ENCODE measurements at regions not wholly inside any gene's neighbourhood (a gene's known extent, or its start where the extent isn't known, plus 50 kb on each side); places are given as distances from the start of the nearest gene placed in this dataset.

GRCh38 chr11:130655300-130655699 is 206.9 kb downstream of the ADAMTS15 start:
- Histone ChIP-seq H3K4me3 (no peak overlapping the region), H3K9me3 (peaks cover 0 to 5% (median 2%) of the 10 kb centered on the region in 4 donors), H3K4me1 (peaks cover 0 to 32% (median 18%) of the 10 kb centered on the region in 4 donors), H3K36me3 (no peaks in the 10 kb centered on the region), H3K27me3 (no peaks in the 10 kb centered on the region), H3K27ac (peak overlapping the region in 1 of 4 donors; percentile 32)
- no peak for DNase-seq (ENCODE audit: low spot score in 2 of 2)
- 88 to 93% methylated on average over 2 of the region's 2 CpGs for WGBS, 2 donors
- no peak for TF ChIP-seq EP300 (IDR thresholded peaks at IDR 0.05)
- no peak for TF ChIP-seq POLR2A (IDR thresholded peaks at IDR 0.05)
- TF ChIP-seq, protein P1, sequence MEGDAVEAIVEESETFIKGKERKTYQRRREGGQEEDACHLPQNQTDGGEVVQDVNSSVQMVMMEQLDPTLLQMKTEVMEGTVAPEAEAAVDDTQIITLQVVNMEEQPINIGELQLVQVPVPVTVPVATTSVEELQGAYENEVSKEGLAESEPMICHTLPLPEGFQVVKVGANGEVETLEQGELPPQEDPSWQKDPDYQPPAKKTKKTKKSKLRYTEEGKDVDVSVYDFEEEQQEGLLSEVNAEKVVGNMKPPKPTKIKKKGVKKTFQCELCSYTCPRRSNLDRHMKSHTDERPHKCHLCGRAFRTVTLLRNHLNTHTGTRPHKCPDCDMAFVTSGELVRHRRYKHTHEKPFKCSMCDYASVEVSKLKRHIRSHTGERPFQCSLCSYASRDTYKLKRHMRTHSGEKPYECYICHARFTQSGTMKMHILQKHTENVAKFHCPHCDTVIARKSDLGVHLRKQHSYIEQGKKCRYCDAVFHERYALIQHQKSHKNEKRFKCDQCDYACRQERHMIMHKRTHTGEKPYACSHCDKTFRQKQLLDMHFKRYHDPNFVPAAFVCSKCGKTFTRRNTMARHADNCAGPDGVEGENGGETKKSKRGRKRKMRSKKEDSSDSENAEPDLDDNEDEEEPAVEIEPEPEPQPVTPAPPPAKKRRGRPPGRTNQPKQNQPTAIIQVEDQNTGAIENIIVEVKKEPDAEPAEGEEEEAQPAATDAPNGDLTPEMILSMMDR (IDR thresholded peaks at IDR 0.05), result no peak

- no peak for TF ChIP-seq EP300 (IDR thresholded peaks at IDR 0.05)
- TF ChIP-seq, protein P1 (IDR thresholded peaks at IDR 0.05), result peak in 2 of 5 experiments; percentile 12 to 54
- no peaks in the 10 kb centered on the region for H3K36me3 ChIP-seq
- H3K9me3 ChIP-seq, result no peaks in the 10 kb centered on the region
- no peaks in the 10 kb centered on the region for H3K4me1 ChIP-seq
- H3K27ac ChIP-seq, result no peak overlapping the region
- no peaks in the 10 kb centered on the region for H3K27me3 ChIP-seq
- no peak for DNase-seq (ENCODE audit: low spot score in 2 of 2)
- H3K4me3 ChIP-seq, result no peak overlapping the region
- WGBS, 2 donors, result 42 to 43% methylated on average over 1 of the region's 1 CpG
Measured at GRCh38 chr11:130666781-130667251, 218.4 kb downstream of the ADAMTS15 start.

DNA sequence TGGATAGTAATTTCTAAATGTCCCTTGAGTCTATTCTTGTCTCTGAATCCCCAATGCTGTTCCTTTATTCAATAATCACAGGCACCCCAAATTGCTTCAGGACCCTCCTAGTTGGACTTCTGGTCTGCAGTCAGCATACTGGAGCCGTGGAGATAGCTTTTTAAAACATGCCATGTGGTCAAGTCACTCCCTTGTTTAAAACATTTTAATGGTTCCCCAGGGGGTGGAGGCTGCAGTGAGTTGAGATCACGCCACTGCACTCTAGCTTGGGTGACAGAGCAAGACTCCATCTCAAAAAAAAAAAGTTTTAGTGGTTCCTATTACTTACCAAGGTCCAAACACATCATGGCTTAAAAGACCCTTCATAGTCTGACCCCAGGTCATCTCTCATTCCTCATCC is 220.3 kb downstream of the ADAMTS15 start:
- Histone ChIP-seq H3K27ac (no peak overlapping the region), H3K36me3 (no peaks in the 10 kb centered on the region), H3K4me3 (no peak overlapping the region), H3K27me3 (no peaks in the 10 kb centered on the region), H3K9me3 (no peaks in the 10 kb centered on the region), H3K4me1 (peaks cover 0 to 13% (median 2%) of the 10 kb centered on the region in 4 donors)
- DNase-seq (ENCODE audit: low spot score in 2 of 2), result no peak
- WGBS, 2 donors, result 63 to 67% methylated on average over 2 of the region's 2 CpGs
- TF ChIP-seq EP300 (IDR thresholded peaks at IDR 0.05) (no peak), POLR2A (IDR thresholded peaks at IDR 0.05) (no peak)
- TF ChIP-seq, protein P1 (IDR thresholded peaks at IDR 0.05), result no peak

DNA sequence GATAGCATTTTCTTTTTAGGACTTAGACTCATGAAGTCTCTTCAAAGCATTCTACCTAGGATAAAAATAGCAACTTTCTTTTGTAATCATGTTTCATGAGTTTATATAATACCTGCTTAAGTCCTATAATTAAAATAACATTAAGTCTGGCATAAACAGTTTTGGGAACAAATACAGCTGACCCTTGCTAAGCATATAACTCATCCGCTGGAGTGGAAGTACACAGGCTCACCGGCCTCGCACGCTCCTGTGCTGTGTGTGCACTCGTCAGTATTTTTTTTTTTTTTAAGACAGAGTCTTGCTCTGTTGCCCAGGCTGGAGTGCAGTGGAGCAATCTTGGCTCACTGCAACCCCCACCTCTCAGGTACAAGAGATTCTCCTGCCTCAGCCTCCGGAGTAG is 221.8 kb downstream of the ADAMTS15 start:
- Histone ChIP-seq H3K27me3 (no peaks in the 10 kb centered on the region), H3K4me1 (peaks cover 0 to 18% (median 2%) of the 10 kb centered on the region in 4 donors), H3K27ac (no peak overlapping the region), H3K9me3 (no peaks in the 10 kb centered on the region), H3K4me3 (no peak overlapping the region), H3K36me3 (no peaks in the 10 kb centered on the region)
- DNase-seq (ENCODE audit: low spot score in 2 of 2), result no peak
- 93 to 96% methylated on average over 6 of the region's 6 CpGs for WGBS, 2 donors
- TF ChIP-seq, protein P1 (IDR thresholded peaks at IDR 0.05), result no peak
- TF ChIP-seq POLR2A (IDR thresholded peaks at IDR 0.05) (no peak), EP300 (IDR thresholded peaks at IDR 0.05) (no peak)

GRCh38 chr11:130671801-130672700 is 223.6 kb downstream of the ADAMTS15 start:
- Histone ChIP-seq H3K27ac (peak overlapping the region in 2 of 4 donors; percentile 18 to 36), H3K4me1 (peaks cover 0 to 31% (median 10%) of the 10 kb centered on the region in 4 donors), H3K36me3 (no peaks in the 10 kb centered on the region), H3K27me3 (no peaks in the 10 kb centered on the region), H3K9me3 (no peaks in the 10 kb centered on the region), H3K4me3 (no peak overlapping the region)
- TF ChIP-seq POLR2A (IDR thresholded peaks at IDR 0.05) (no peak), EP300 (IDR thresholded peaks at IDR 0.05) (no peak)
- TF ChIP-seq, protein P1 (IDR thresholded peaks at IDR 0.05), result no peak
- DNase-seq (ENCODE audit: low spot score in 2 of 2), result peak in 1 of 2 donors; percentile 48
- 62 to 71% methylated on average over 13 to 14 of the region's 14 CpGs for WGBS, 2 donors
